Lower leg skin (tissue), 4 donors: ENCODE measurements at regions not wholly inside any gene's neighbourhood (a gene's known extent, or its start where the extent isn't known, plus 50 kb on each side); places are given as distances from the start of the nearest gene placed in this dataset.
"Not testable (repeated sequence)": the region's sequence is repeated elsewhere in the genome, so short reads cannot be mapped to it uniquely, and the experiment has no call there.

Experiments used
- DNase-seq, 2 donors: peaks; one replicate each; pipeline ENCODE4 v3.0.0-alpha.2; 2019; ENCODE audit warnings: low spot score in 2 of 2
- H3K4me3 ChIP-seq: fragments of 200-600 bp; sonication (generic); 2 replicates; pipeline ENCODE4 v1.5.1; 2017; ENCODE audit warnings: mild to moderate bottlenecking, low read depth; ENCODE audit not compliant: poor library complexity, severe bottlenecking
- POLR2A ChIP-seq, 2 donors: fragments of 450-650 bp; IDR thresholded peaks; one replicate each; pipeline ENCODE4 v1.6.1; 2016 to 2017; ENCODE audit warnings: antibody characterized with exemption in 2 of 2, mild to moderate bottlenecking in 1 of 2, moderate library complexity in 1 of 2
- WGBS, 2 donors: methylation state at CpG; one replicate each; pipeline ENCODE4 v1.1.5; 2018; 5-methylcytosine and 5-hydroxymethylcytosine counted together
- intact Hi-C: fragments of 100-400 bp; cut with DNase I; formaldehyde crosslinking; loops from one replicate; pipeline ENCODE4 v1.15.0; 2023; ENCODE audit warnings: low total_unique reads
- TF ChIP-seq, protein P1 (sequence below), 3 donors: fragments of 450-650 bp; IDR thresholded peaks; one replicate each; pipeline ENCODE4 v1.5.1; 2016; ENCODE audit warnings: antibody characterized with exemption in 3 of 3, mild to moderate bottlenecking in 3 of 3, moderate library complexity in 2 of 3

DNA sequence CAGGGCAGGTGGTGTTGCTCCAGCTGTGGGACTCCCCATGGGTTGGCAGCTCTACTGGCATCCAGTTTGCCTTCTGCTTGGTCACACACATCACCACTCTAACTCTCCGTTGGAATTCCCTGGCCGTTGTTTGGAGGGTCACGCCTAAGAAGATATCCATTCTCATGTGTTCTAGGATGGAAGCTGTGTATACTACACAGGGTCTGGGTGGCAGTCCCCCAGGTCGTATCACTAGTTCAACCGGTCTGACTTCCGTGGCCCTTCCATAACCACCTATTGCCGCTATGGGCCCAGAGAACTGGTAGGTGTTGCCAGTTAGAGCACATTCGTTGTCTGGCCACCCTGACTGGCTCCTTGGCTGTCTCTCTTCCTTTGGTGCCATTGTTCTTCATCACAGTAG is 456.3 kb downstream of the TMEM121 start:
- WGBS, 2 donors, result 80 to 87% methylated on average over 5 to 8 of the region's 8 CpGs
- TF ChIP-seq, protein P1, sequence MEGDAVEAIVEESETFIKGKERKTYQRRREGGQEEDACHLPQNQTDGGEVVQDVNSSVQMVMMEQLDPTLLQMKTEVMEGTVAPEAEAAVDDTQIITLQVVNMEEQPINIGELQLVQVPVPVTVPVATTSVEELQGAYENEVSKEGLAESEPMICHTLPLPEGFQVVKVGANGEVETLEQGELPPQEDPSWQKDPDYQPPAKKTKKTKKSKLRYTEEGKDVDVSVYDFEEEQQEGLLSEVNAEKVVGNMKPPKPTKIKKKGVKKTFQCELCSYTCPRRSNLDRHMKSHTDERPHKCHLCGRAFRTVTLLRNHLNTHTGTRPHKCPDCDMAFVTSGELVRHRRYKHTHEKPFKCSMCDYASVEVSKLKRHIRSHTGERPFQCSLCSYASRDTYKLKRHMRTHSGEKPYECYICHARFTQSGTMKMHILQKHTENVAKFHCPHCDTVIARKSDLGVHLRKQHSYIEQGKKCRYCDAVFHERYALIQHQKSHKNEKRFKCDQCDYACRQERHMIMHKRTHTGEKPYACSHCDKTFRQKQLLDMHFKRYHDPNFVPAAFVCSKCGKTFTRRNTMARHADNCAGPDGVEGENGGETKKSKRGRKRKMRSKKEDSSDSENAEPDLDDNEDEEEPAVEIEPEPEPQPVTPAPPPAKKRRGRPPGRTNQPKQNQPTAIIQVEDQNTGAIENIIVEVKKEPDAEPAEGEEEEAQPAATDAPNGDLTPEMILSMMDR (IDR thresholded peaks at IDR 0.05), result no peak
- TF ChIP-seq POLR2A (IDR thresholded peaks at IDR 0.05), result no peak
- intact Hi-C loops, result no loop called here
- no peak overlapping the region for H3K4me3 ChIP-seq
- DNase-seq, result peak in 1 of 2 donors; percentile 68

- WGBS, 2 donors, result 75 to 82% methylated on average over 2 of the region's 2 CpGs
- no peak for TF ChIP-seq POLR2A (IDR thresholded peaks at IDR 0.05)
- DNase-seq, result no peak
- no peak overlapping the region for H3K4me3 ChIP-seq
- intact Hi-C loops, result no loop called here
Observed at GRCh38 chr14:105986894-105987284, 460.5 kb downstream of the TMEM121 start.

DNA sequence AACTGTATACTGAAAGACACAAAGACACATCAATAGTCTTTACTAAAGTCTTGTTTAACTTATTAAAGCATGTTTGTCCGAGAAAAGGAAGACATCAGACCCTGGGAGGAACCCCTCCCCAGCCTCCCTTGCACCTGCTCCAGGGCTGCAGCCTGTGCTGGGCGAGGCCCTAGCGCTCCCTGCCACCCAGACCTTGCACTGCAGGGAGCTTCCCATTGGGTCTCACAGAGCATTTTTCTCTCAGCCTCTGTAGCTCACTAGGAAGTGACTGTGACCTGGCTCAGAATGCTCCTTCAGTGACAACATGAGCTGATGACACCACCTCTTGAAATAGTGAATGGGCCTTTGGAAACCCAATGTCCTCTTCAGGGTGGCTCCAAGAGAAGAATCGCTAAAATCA is 461.2 kb downstream of the TMEM121 start:
- no peak for TF ChIP-seq POLR2A (IDR thresholded peaks at IDR 0.05)
- WGBS, 2 donors, result 66 to 75% methylated on average over 4 of the region's 4 CpGs
- intact Hi-C loops, result no loop called here
- peak in 1 of 2 donors; percentile 59 for DNase-seq
- H3K4me3 ChIP-seq, result no peak overlapping the region

DNA sequence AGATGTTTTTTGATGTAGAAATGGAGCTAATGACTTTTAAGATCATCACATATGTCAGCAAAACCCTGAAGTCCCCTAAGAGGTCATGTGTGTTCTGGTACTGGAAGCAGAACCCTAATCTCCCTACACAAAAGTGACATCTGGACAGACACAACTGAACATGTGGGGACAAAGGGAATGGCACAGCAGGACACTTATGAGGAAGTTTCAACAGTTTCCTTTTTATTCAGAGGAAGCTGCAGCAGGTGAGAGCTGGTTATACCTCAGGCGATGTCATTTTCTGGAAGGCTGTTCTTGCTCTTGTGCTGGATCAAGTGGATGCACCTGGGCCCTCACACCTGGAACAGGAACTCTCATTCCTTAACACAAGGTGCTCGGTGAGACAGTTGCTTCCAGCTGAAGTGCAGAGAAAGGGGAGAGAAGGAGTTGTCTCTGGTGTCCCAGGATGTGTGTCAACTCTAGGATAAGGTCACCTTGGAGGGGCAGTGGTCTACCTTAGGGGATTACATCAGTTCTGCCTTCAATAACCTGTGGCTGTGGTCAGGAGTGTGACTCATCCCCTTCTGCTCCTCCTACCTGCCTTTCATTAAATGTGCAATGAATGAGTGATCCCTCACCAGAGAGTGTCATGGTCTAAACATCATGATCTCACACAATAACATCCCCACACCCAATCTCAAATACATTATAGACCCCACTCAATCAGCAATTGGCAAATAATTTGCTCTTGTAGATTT is 463.4 kb downstream of the TMEM121 start:
- H3K4me3 ChIP-seq, result no peak overlapping the region
- no peak for TF ChIP-seq POLR2A (IDR thresholded peaks at IDR 0.05)
- TF ChIP-seq, protein P1 (IDR thresholded peaks at IDR 0.05), result no peak
- DNase-seq, result no peak
- intact Hi-C loops, result no loop called here
- 53 to 58% methylated on average over 2 of the region's 2 CpGs for WGBS, 2 donors

GRCh38 chr14:105991677-105992076 is 465.3 kb downstream of the TMEM121 start:
- intact Hi-C loops, H3K4me3 ChIP-seq, DNase-seq: not testable (repeated sequence)
- 16 to 26% methylated on average over 5 of the region's 5 CpGs for WGBS, 2 donors

DNA sequence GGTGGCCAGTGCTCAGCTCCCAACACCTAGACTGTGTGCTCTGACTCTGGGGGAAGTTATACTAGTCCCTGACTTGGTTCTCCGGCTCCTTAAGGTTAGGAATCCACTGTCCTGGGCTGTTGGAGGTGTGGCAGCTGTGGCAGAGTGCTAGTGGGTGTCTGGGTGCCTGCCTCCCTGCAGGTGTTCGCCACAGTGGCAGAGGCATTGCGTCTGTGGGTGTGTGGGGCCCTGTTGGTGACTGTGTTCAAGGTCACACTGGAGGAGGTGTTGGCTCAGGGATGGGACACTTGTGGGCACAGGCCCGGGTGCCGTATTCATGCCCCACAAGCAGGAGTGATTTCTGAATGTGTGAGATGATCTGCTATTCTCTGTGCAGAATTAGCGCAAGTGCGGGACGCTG is 467.4 kb downstream of the TMEM121 start:
- no peak for DNase-seq
- intact Hi-C loops, result no loop called here
- 70 to 72% methylated on average over 8 of the region's 8 CpGs for WGBS, 2 donors
- TF ChIP-seq POLR2A (IDR thresholded peaks at IDR 0.05), result no peak
- TF ChIP-seq, protein P1 (IDR thresholded peaks at IDR 0.05), result no peak
- H3K4me3 ChIP-seq, result no peak overlapping the region

GRCh38 chr14:105995011-105995710 is 468.8 kb downstream of the TMEM121 start:
- intact Hi-C loops, DNase-seq, H3K4me3 ChIP-seq: not testable (repeated sequence)
- 51 to 54% methylated on average over 3 to 4 of the region's 4 CpGs for WGBS, 2 donors

DNA sequence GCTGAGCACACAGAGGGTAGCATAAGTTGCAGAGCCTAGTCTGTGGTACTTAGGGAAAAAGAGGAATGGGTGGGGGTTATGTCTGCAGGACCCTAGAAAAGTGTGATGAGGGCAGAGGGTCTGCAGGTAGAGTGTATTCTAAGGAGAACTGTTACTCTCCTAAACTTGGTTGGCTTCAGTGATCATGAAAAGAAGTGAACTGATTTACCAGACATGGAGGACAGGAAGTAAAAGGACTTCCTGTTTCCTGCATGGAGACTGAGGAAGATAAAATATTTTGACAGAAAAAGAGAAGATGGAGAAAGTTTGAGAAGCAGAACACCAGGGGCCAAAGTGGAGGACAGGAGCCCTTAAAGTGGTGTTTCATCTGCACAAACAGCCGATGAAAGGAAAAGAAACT is 472.2 kb downstream of the TMEM121 start:
- H3K4me3 ChIP-seq, intact Hi-C loops, DNase-seq: not testable (repeated sequence)
- 83 to 93% methylated on average over 1 of the region's 1 CpG for WGBS, 2 donors
